PC-3 (cell line): ENCODE measurements at regions not wholly inside any gene's neighbourhood (a gene's known extent, or its start where the extent isn't known, plus 50 kb on each side); places are given as distances from the start of the nearest gene placed in this dataset.
A peak's percentile ranks its signal among the peaks of the same experiment; 100 is the strongest.

ENCODE experiments used
- ATAC-seq: fragments of 200-7000 bp; cut with Tn5 transposase; 2 replicates; pipeline ENCODE4 v1.9.1; 2020; ENCODE audit warnings: mild to moderate bottlenecking, moderate library complexity
- BruUV-seq: library from RNA; stranded (reverse); fragments of 400-500 nt; replicated peaks from 2 replicates; lab custom pipeline; 2021; lab: Mats Ljungman, UMichigan
- CTCF ChIA-PET: fragments of 300-600 bp; sonication (Branson Sonifier 250); formaldehyde crosslinking; loops from one replicate; lab custom pipeline; 2022; ENCODE audit warnings: antibody characterized with exemption; lab: Charles Lee
- POLR2A ChIA-PET: fragments of 300-600 bp; sonication (Branson Sonifier 250); formaldehyde crosslinking; loops from one replicate; lab custom pipeline; 2022; ENCODE audit warnings: antibody characterized with exemption; ENCODE audit not compliant: unreplicated experiment; lab: Charles Lee
- DNase-seq: peaks from one replicate; pipeline ENCODE4 v3.0.0-alpha.2; 2015
- H2AFZ ChIP-seq: fragments of 300-600 bp; sonication (generic); 2 replicates; pipeline ENCODE4 v1.6.0; 2016; ENCODE audit warnings: antibody characterized with exemption, low read length
- H3F3A ChIP-seq: fragments of 300-600 bp; sonication (generic); one replicate; pipeline ENCODE4 v1.6.0; 2017; ENCODE audit warnings: antibody characterized with exemption, low read length, control low read depth, mild to moderate bottlenecking; ENCODE audit not compliant: unreplicated experiment
- H3K27ac ChIP-seq: fragments of 300-600 bp; sonication (generic); 2 replicates; pipeline ENCODE4 v1.5.1; 2016; ENCODE audit warnings: mild to moderate bottlenecking, low read length
- H3K27me3 ChIP-seq: fragments of 300-600 bp; sonication (generic); 2 replicates; pipeline ENCODE4 v1.6.1; 2016; ENCODE audit warnings: low read length, mixed read lengths
- H3K36me3 ChIP-seq: fragments of 300-600 bp; sonication (generic); 2 replicates; pipeline ENCODE4 v1.6.1; 2016; ENCODE audit warnings: low read depth, mixed run types, low read length, mixed read lengths
- H3K4me1 ChIP-seq: fragments of 300-600 bp; sonication (generic); 2 replicates; pipeline ENCODE4 v1.5.1; 2016; ENCODE audit warnings: low read length; ENCODE audit not compliant: insufficient read depth
- H3K4me2 ChIP-seq: fragments of 300-600 bp; sonication (generic); 2 replicates; pipeline ENCODE4 v1.6.0; 2016; ENCODE audit warnings: low read length
- H3K4me3 ChIP-seq: fragments of 300-600 bp; sonication (generic); 2 replicates; pipeline ENCODE4 v1.5.1; 2016; ENCODE audit warnings: mild to moderate bottlenecking, low read length, mixed read lengths
- H3K79me2 ChIP-seq: fragments of 300-600 bp; sonication (generic); 2 replicates; pipeline ENCODE4 v1.6.1; 2017; ENCODE audit warnings: low read length, mixed read lengths
- H3K9ac ChIP-seq: fragments of 300-600 bp; sonication (generic); 2 replicates; pipeline ENCODE4 v1.6.0; 2016; ENCODE audit warnings: mild to moderate bottlenecking, low read length
- H3K9me2 ChIP-seq: fragments of 300-600 bp; sonication (generic); replicated peaks from 2 replicates; pipeline ENCODE4 v1.6.1; 2016; ENCODE audit warnings: mixed run types, low read length, mixed read lengths
- H3K9me3 ChIP-seq: fragments of 300-600 bp; sonication (generic); 2 replicates; pipeline ENCODE4 v1.6.1; 2016; ENCODE audit warnings: low read length, mixed read lengths
- H4K20me1 ChIP-seq: fragments of 300-600 bp; sonication (generic); 2 replicates; pipeline ENCODE4 v1.6.1; 2016; ENCODE audit warnings: low read length, mixed read lengths
- EZH2 ChIP-seq: fragments of 300-600 bp; sonication (generic); IDR thresholded peaks from one replicate; pipeline ENCODE4 v1.6.1; 2017; ENCODE audit warnings: antibody characterized with exemption, mild to moderate bottlenecking, low read length; ENCODE audit not compliant: unreplicated experiment
- EZH2phosphoT487 ChIP-seq: fragments of 300-600 bp; sonication (generic); IDR thresholded peaks from 2 replicates; pipeline ENCODE4 v1.6.1; 2018; ENCODE audit warnings: mild to moderate bottlenecking, antibody characterized with exemption, low read length, borderline replicate concordance
- intact Hi-C: fragments of 100-400 bp; cut with micrococcal nuclease; formaldehyde crosslinking; loops from 2 replicates; pipeline ENCODE4 v1.9.0; 2023
- TF ChIP-seq, protein P1 (sequence below): fragments of 300-600 bp; sonication (generic); conservative IDR thresholded peaks from 2 replicates; pipeline ENCODE4 v1.5.1; 2017; ENCODE audit warnings: antibody characterized with exemption, low read depth, mild to moderate bottlenecking, low read length

DNA sequence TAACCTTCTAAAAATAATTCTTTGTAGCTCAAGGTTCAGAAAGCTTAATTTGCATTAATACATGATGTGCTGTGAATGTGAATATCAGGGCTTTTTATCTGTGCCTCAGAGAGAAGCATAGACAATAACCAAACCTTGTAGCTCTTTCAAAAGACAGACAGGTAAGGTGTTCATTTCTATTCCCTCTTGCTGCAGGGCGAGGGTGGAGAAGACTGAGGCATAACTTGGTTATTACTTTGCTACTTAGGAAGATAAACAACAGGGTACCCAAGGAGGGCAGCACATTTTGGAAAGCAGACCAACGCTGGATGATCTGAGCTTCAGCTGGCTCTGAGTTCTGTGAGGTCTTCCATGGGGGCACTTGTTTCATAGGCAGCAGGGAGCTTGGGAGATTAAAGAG, 408.6 kb upstream of the RARB start:
- POLR2A ChIA-PET: interaction anchor here (0.7 kb wide), 1 partner anchor 10 kb away, joined by 5 read pairs; no protein-coding TSS in a partner anchor
- H3K4me3 ChIP-seq: no peak overlapping the region
- H2AFZ ChIP-seq: no peak overlapping the region
- H3K4me1 ChIP-seq: no peaks in the 10 kb centered on the region
- no peaks in the 10 kb centered on the region for H4K20me1 ChIP-seq
- BruUV-seq: no TSS peak
- no peak for ATAC-seq
- H3F3A ChIP-seq: no peaks in the 10 kb centered on the region
- no peak overlapping the region for H3K9ac ChIP-seq
- H3K36me3 ChIP-seq: no peaks in the 10 kb centered on the region
- H3K4me2 ChIP-seq: no peak overlapping the region
- H3K27ac ChIP-seq: no peak overlapping the region
- CTCF ChIA-PET: no interaction called here
- no peaks in the 10 kb centered on the region for H3K27me3 ChIP-seq
- H3K9me2 ChIP-seq: no peaks in the 10 kb centered on the region
- H3K79me2 ChIP-seq: no peaks in the 10 kb centered on the region
- no peak for DNase-seq
- intact Hi-C loops: no loop called here
- H3K9me3 ChIP-seq: no peaks in the 10 kb centered on the region
- no peak for TF ChIP-seq EZH2phosphoT487
- TF ChIP-seq, protein P1, sequence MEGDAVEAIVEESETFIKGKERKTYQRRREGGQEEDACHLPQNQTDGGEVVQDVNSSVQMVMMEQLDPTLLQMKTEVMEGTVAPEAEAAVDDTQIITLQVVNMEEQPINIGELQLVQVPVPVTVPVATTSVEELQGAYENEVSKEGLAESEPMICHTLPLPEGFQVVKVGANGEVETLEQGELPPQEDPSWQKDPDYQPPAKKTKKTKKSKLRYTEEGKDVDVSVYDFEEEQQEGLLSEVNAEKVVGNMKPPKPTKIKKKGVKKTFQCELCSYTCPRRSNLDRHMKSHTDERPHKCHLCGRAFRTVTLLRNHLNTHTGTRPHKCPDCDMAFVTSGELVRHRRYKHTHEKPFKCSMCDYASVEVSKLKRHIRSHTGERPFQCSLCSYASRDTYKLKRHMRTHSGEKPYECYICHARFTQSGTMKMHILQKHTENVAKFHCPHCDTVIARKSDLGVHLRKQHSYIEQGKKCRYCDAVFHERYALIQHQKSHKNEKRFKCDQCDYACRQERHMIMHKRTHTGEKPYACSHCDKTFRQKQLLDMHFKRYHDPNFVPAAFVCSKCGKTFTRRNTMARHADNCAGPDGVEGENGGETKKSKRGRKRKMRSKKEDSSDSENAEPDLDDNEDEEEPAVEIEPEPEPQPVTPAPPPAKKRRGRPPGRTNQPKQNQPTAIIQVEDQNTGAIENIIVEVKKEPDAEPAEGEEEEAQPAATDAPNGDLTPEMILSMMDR: no peak
- TF ChIP-seq EZH2: no peak

DNA sequence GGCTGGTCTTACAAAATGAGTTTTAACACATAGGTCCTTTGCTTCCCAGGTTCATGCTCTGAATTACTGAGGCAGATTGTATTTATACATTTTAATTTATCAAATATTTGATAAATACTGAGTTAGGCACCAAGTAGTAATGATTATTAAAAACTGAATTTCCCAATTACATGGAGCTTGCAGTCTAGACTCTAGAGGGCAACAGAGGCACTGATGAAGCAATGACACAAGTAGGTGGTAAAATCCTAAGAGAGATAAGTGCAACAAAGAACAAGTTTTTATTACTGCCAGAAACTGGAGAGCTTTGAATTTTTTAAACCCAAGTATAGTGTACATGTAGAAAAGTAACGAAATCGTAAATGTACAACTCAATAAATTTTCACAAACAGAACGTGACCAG, 406.2 kb upstream of the RARB start:
- no peaks in the 10 kb centered on the region for H3K9me2 ChIP-seq
- no peaks in the 10 kb centered on the region for H3K79me2 ChIP-seq
- no peaks in the 10 kb centered on the region for H3F3A ChIP-seq
- ATAC-seq (peak; percentile 37; the same call in 1 of the 2 replicates), DNase-seq (peak; percentile 6)
- no peak overlapping the region for H3K4me3 ChIP-seq
- ChIA-PET POLR2A (no interaction called here), CTCF (no interaction called here)
- TF ChIP-seq EZH2 (no peak), EZH2phosphoT487 (no peak)
- TF ChIP-seq, protein P1: peak; percentile 48
- H3K9ac ChIP-seq: no peak overlapping the region
- no peak overlapping the region for H3K27ac ChIP-seq
- BruUV-seq: no TSS peak
- no peak overlapping the region for H3K4me2 ChIP-seq
- no peaks in the 10 kb centered on the region for H3K9me3 ChIP-seq
- intact Hi-C loops: no loop called here
- no peaks in the 10 kb centered on the region for H3K4me1 ChIP-seq
- no peaks in the 10 kb centered on the region for H3K27me3 ChIP-seq
- H3K36me3 ChIP-seq: no peaks in the 10 kb centered on the region
- no peak overlapping the region for H2AFZ ChIP-seq
- no peaks in the 10 kb centered on the region for H4K20me1 ChIP-seq

DNA sequence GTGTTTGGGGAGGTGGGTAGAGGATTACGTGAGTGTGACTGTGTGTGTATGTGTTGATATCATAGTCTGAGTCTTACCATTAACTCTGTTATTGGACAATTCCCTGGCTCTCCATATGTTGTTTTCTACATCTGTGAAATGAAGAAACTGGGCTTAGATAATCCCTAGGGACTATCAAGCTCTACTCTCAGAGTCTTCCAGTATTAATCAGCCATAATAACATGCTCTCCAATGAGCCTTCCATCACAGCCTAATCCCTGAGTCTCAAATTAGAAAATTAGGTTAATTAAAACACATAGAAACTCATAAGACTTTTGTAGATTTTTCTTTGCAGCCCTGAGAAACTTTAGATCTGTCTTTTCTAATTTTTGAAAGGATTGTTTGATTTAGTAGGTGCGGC, 404.2 kb upstream of the RARB start:
- POLR2A ChIA-PET: no interaction called here
- H4K20me1 ChIP-seq: no peaks in the 10 kb centered on the region
- H2AFZ ChIP-seq: no peak overlapping the region
- H3K79me2 ChIP-seq: no peaks in the 10 kb centered on the region
- ATAC-seq (no peak), DNase-seq (no peak)
- no TSS peak for BruUV-seq
- H3K4me2 ChIP-seq: no peak overlapping the region
- no peak overlapping the region for H3K9ac ChIP-seq
- no peaks in the 10 kb centered on the region for H3K4me1 ChIP-seq
- H3K9me3 ChIP-seq: no peaks in the 10 kb centered on the region
- no peak overlapping the region for H3K27ac ChIP-seq
- H3K9me2 ChIP-seq: no peaks in the 10 kb centered on the region
- peaks cover 12% of the 10 kb centered on the region; the same call in 1 of the 2 replicates for H3K27me3 ChIP-seq
- intact Hi-C loops: no loop called here
- no peaks in the 10 kb centered on the region for H3F3A ChIP-seq
- TF ChIP-seq EZH2: no peak
- TF ChIP-seq EZH2phosphoT487: no peak
- TF ChIP-seq, protein P1: no peak
- no peak overlapping the region for H3K4me3 ChIP-seq
- CTCF ChIA-PET: no interaction called here
- no peaks in the 10 kb centered on the region for H3K36me3 ChIP-seq
